B cell (primary cell): ENCODE measurements at regions not wholly inside any gene's neighbourhood (a gene's known extent, or its start where the extent isn't known, plus 50 kb on each side); places are given as distances from the start of the nearest gene placed in this dataset.

Experiments used
- ATAC-seq: fragments of 200-7000 bp; cut with Tn5 transposase; one replicate; pipeline ENCODE4 v1.10.0; 2021; ENCODE audit warnings: low read depth, mild to moderate bottlenecking, moderate number of reproducible peaks, moderate library complexity
- CTCF ChIA-PET: fragments of 350-600 bp; sonication (Branson Sonifier 250); formaldehyde crosslinking; loops from one replicate; lab custom pipeline; 2021; ENCODE audit warnings: antibody characterized with exemption, inconsistent platforms; lab: Charles Lee
- POLR2A ChIA-PET: fragments of 350-600 bp; sonication (Branson Sonifier 250); formaldehyde crosslinking; loops from one replicate; lab custom pipeline; 2021; ENCODE audit warnings: antibody characterized with exemption; lab: Charles Lee
- DNase-seq: peaks from one replicate; pipeline ENCODE4 v3.0.0; 2013
- H2AFZ ChIP-seq: 2 replicates; pipeline ENCODE4 v1.6.1; 2012; ENCODE audit warnings: mild to moderate bottlenecking, low read depth, low read length; ENCODE audit not compliant: insufficient read depth, poor library complexity, severe bottlenecking
- H3K27ac ChIP-seq, 2 donors: 1 replicate in 1 of 2; 2 replicates in 1 of 2; pipeline ENCODE4 v1.5.1; 2012 to 2013; ENCODE audit warnings: low read length in 2 of 2, mild to moderate bottlenecking in 2 of 2, moderate library complexity in 1 of 2
- H3K27me3 ChIP-seq, 4 experiments: fragments of 200-600 bp in 1 of 4; sonication (generic) in 1 of 4; replicated peaks in 1 of 4; 1 replicate in 2 of 4; 2 replicates in 2 of 4; pipeline versions ENCODE4 v1.6.1 to v1.7.0; 2013 to 2016; ENCODE audit warnings: low read length in 3 of 4, mild to moderate bottlenecking in 2 of 4, mixed read lengths in 1 of 4, moderate library complexity in 1 of 4; ENCODE audit not compliant: insufficient read depth in 4 of 4, control insufficient read depth in 3 of 4; ENCODE audit errors: control extremely low read depth in 1 of 4
- H3K36me3 ChIP-seq, 2 experiments: replicated peaks in 1 of 2; 1 replicate in 1 of 2; 2 replicates in 1 of 2; pipeline versions ENCODE4 v1.6.1 to v1.7.1; 2013; ENCODE audit warnings: low read length in 1 of 2; ENCODE audit not compliant: insufficient read depth in 2 of 2, control insufficient read depth in 1 of 2; ENCODE audit errors: control extremely low read depth in 1 of 2, extremely low read depth in 1 of 2
- H3K4me1 ChIP-seq, 2 donors: fragments of 200-600 bp in 1 of 2; sonication (generic) in 1 of 2; 1 replicate in 1 of 2; 2 replicates in 1 of 2; pipeline versions ENCODE4 v1.5.1 to v1.6.1; 2013 to 2017; ENCODE audit warnings: low read length in 2 of 2; ENCODE audit not compliant: control insufficient read depth in 2 of 2, insufficient read depth in 2 of 2
- H3K4me2 ChIP-seq: replicated peaks from 2 replicates; pipeline ENCODE3; 2012; ENCODE audit warnings: mild to moderate bottlenecking, low read depth, low read length; ENCODE audit not compliant: poor library complexity, severe bottlenecking
- H3K4me3 ChIP-seq, 5 experiments: fragments of 200-600 bp in 1 of 5; sonication (generic) in 1 of 5; 1 replicate in 3 of 5; 2 replicates in 2 of 5; pipeline versions ENCODE4 v1.5.1 to v1.7.0; 2011 to 2016; ENCODE audit warnings: low read length in 4 of 5, mild to moderate bottlenecking in 4 of 5, low read depth in 2 of 5, control low read depth in 1 of 5, moderate library complexity in 1 of 5; ENCODE audit not compliant: insufficient read depth in 1 of 5; ENCODE audit errors: control extremely low read depth in 1 of 5, extremely low read depth in 1 of 5
- H3K79me2 ChIP-seq: fragments of 200-600 bp; sonication (generic); one replicate; pipeline ENCODE4 v1.6.0; 2016; ENCODE audit warnings: low read length; ENCODE audit not compliant: control insufficient read depth, insufficient read depth
- H3K9ac ChIP-seq: fragments of 200-600 bp; sonication (generic); 2 replicates; pipeline ENCODE4 v1.6.1; 2017; ENCODE audit warnings: mild to moderate bottlenecking, low read length, moderate library complexity
- H3K9me3 ChIP-seq, 3 donors: one replicate each; pipeline versions ENCODE4 v1.6.1 to v1.7.1; 2013; ENCODE audit warnings: low read length in 2 of 3; ENCODE audit not compliant: control insufficient read depth in 2 of 3, insufficient read depth in 1 of 3; ENCODE audit errors: control extremely low read depth in 1 of 3
- H4K20me1 ChIP-seq: 2 replicates; pipeline ENCODE4 v1.6.0; 2012; ENCODE audit warnings: mild to moderate bottlenecking, low read length; ENCODE audit not compliant: insufficient read depth, control insufficient read depth, poor library complexity, severe bottlenecking
- H3K27ac Mint-ChIP-seq: one replicate; pipeline ENCODE4 v1.8.0; 2021; ENCODE audit warnings: mixed read lengths
- H3K27me3 Mint-ChIP-seq: one replicate; pipeline ENCODE4 v1.8.0; 2021; ENCODE audit warnings: mixed read lengths
- H3K4me1 Mint-ChIP-seq: one replicate; pipeline ENCODE4 v1.8.0; 2021; ENCODE audit warnings: mixed read lengths
- H3K4me3 Mint-ChIP-seq: one replicate; pipeline ENCODE4 v1.8.0; 2021; ENCODE audit warnings: mixed read lengths
- H3K9me3 Mint-ChIP-seq: one replicate; pipeline ENCODE4 v1.8.0; 2022; ENCODE audit warnings: mixed read lengths; ENCODE audit not compliant: insufficient read depth
- EZH2 ChIP-seq: IDR thresholded peaks from 2 replicates; pipeline ENCODE4 v1.6.1; 2012; ENCODE audit warnings: borderline replicate concordance, low read depth, mild to moderate bottlenecking, moderate library complexity, low read length; ENCODE audit not compliant: insufficient read depth, poor library complexity, severe bottlenecking
- WGBS: methylation state at CpG from one replicate; pipeline ENCODE4 v1.1.5; 2013; ENCODE audit warnings: missing lambda C conversion rate; ENCODE audit not compliant: insufficient coverage; 5-methylcytosine and 5-hydroxymethylcytosine counted together
- intact Hi-C: fragments of 100-400 bp; cut with micrococcal nuclease; formaldehyde crosslinking; loops from one replicate; pipeline ENCODE4 v1.10.0; 2022
- TF ChIP-seq, protein P1 (sequence below): fragments of 200-600 bp; IDR thresholded peaks from one replicate; pipeline ENCODE4 v1.8.0; 2022; ENCODE audit warnings: antibody characterized with exemption, mild to moderate bottlenecking

GRCh38 chr14:83664389-83664788 lies 1865.6 kb upstream of the FLRT2 start:
- Histone ChIP-seq H3K27ac (no peak overlapping the region), H3K4me1 (no peaks in the 10 kb centered on the region), H3K27me3 (no peaks in the 10 kb centered on the region), H3K4me2 (no peak overlapping the region), H4K20me1 (no peaks in the 10 kb centered on the region), H3K36me3 (no peaks in the 10 kb centered on the region), H3K79me2 (no peaks in the 10 kb centered on the region), H3K9ac (no peak overlapping the region), H3K4me3 (no peak overlapping the region), H3K9me3 (peaks cover 0 to 3% (median 0%) of the 10 kb centered on the region in 3 donors), H2AFZ (no peak overlapping the region)
- ATAC-seq (no peak), DNase-seq (no peak)
- no peak overlapping the region for H3K4me3 Mint-ChIP-seq
- POLR2A ChIA-PET: no interaction called here
- no peaks in the 10 kb centered on the region for H3K4me1 Mint-ChIP-seq
- TF ChIP-seq EZH2: no peak
- TF ChIP-seq, protein P1, sequence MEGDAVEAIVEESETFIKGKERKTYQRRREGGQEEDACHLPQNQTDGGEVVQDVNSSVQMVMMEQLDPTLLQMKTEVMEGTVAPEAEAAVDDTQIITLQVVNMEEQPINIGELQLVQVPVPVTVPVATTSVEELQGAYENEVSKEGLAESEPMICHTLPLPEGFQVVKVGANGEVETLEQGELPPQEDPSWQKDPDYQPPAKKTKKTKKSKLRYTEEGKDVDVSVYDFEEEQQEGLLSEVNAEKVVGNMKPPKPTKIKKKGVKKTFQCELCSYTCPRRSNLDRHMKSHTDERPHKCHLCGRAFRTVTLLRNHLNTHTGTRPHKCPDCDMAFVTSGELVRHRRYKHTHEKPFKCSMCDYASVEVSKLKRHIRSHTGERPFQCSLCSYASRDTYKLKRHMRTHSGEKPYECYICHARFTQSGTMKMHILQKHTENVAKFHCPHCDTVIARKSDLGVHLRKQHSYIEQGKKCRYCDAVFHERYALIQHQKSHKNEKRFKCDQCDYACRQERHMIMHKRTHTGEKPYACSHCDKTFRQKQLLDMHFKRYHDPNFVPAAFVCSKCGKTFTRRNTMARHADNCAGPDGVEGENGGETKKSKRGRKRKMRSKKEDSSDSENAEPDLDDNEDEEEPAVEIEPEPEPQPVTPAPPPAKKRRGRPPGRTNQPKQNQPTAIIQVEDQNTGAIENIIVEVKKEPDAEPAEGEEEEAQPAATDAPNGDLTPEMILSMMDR: no peak
- CTCF ChIA-PET: no interaction called here
- intact Hi-C loops: no loop called here
- H3K9me3 Mint-ChIP-seq: peaks cover 6% of the 10 kb centered on the region
- no peaks in the 10 kb centered on the region for H3K27me3 Mint-ChIP-seq
- H3K27ac Mint-ChIP-seq: no peak overlapping the region

DNA sequence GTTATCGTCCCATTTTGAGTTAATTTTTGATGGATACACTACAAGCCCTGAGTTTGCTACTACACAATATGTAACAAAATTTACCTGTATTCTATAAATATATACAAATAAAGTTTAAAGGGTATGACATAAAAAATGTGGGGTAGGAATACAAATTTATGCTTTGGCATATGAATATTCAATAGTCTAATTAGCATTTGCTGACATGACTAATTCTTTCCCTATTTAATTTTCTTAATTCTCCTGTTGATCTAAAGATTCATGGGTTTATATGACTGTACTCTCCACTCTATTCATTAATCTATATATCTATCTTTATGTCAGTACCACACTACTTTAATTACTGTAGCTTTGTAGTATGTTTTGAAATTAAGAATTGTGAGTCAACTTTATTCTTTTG lies 1840.7 kb upstream of the FLRT2 start:
- ChIA-PET POLR2A (no interaction called here), CTCF (no interaction called here)
- TF ChIP-seq, protein P1: no peak
- TF ChIP-seq EZH2: no peak
- Mint-ChIP-seq H3K4me1 (no peaks in the 10 kb centered on the region), H3K27me3 (no peaks in the 10 kb centered on the region), H3K9me3 (peaks cover 1% of the 10 kb centered on the region), H3K4me3 (no peak overlapping the region), H3K27ac (no peak overlapping the region)
- Histone ChIP-seq H3K36me3 (no peaks in the 10 kb centered on the region), H3K27ac (no peak overlapping the region), H4K20me1 (no peaks in the 10 kb centered on the region), H3K4me2 (no peak overlapping the region), H2AFZ (no peak overlapping the region), H3K4me3 (no peak overlapping the region), H3K27me3 (no peaks in the 10 kb centered on the region), H3K79me2 (no peaks in the 10 kb centered on the region), H3K4me1 (no peaks in the 10 kb centered on the region), H3K9me3 (no peaks in the 10 kb centered on the region), H3K9ac (no peak overlapping the region)
- no CpG with 5 or more reads among the region's 1 CpG for WGBS
- ATAC-seq (no peak), DNase-seq (no peak)
- intact Hi-C loops: no loop called here
